Neuronal stem cell (in vitro differentiated cells): ENCODE measurements at regions not wholly inside any gene's neighbourhood (a gene's known extent, or its start where the extent isn't known, plus 50 kb on each side); places are given as distances from the start of the nearest gene placed in this dataset.
A peak's percentile ranks its signal among the peaks of the same experiment; 100 is the strongest.

Experiments
- DNase-seq: peaks from one replicate; pipeline ENCODE4 v3.0.0-alpha.2; 2013; ENCODE audit warnings: low spot score
- H2AFZ ChIP-seq: one replicate; pipeline ENCODE4 v1.6.1; 2013; ENCODE audit warnings: mild to moderate bottlenecking, low read length, inconsistent platforms
- H2AK5ac ChIP-seq: 2 replicates; pipeline ENCODE4 v1.6.1; 2013; ENCODE audit warnings: low read depth, mild to moderate bottlenecking, inconsistent platforms, low read length, moderate library complexity, mixed read lengths
- H2BK120ac ChIP-seq: 2 replicates; pipeline ENCODE4 v1.6.1; 2013; ENCODE audit warnings: low read depth, mild to moderate bottlenecking, inconsistent platforms, low read length, moderate library complexity, mixed read lengths
- H2BK12ac ChIP-seq: one replicate; pipeline ENCODE4 v1.6.1; 2013; ENCODE audit warnings: low read length, inconsistent platforms
- H2BK15ac ChIP-seq: 2 replicates; pipeline ENCODE4 v1.6.1; 2013; ENCODE audit warnings: mild to moderate bottlenecking, low read length, inconsistent platforms, mixed read lengths
- H2BK5ac ChIP-seq: one replicate; pipeline ENCODE4 v1.6.1; 2013; ENCODE audit warnings: inconsistent platforms, mild to moderate bottlenecking, low read length, moderate library complexity
- H3K14ac ChIP-seq: one replicate; pipeline ENCODE4 v1.6.1; 2013; ENCODE audit warnings: low read length, inconsistent platforms
- H3K18ac ChIP-seq: 2 replicates; pipeline ENCODE4 v1.6.1; 2013; ENCODE audit warnings: low read length, inconsistent platforms
- H3K23ac ChIP-seq: 2 replicates; pipeline ENCODE4 v1.6.1; 2013; ENCODE audit warnings: low read depth, mild to moderate bottlenecking, mixed read lengths, low read length, inconsistent platforms; ENCODE audit not compliant: poor library complexity
- H3K27ac ChIP-seq: replicated peaks from 3 replicates; pipeline ENCODE4 v1.5.1; 2013; ENCODE audit warnings: low read length, inconsistent platforms
- H3K27me3 ChIP-seq, 3 experiments: 2 replicates each; pipeline ENCODE4 v1.6.1; 2013; ENCODE audit warnings: low read length in 3 of 3, mild to moderate bottlenecking in 2 of 3, inconsistent platforms in 1 of 3, low read depth in 1 of 3, mixed read lengths in 1 of 3, moderate library complexity in 1 of 3; ENCODE audit not compliant: control insufficient read depth in 3 of 3, insufficient read depth in 3 of 3
- H3K36me3 ChIP-seq, 2 donors: replicated peaks in 1 of 2; 2 replicates each; pipeline ENCODE4 v1.6.1; 2013; ENCODE audit warnings: low read length in 2 of 2; ENCODE audit not compliant: control insufficient read depth in 2 of 2, insufficient read depth in 2 of 2
- H3K4ac ChIP-seq: 2 replicates; pipeline ENCODE4 v1.6.1; 2013; ENCODE audit warnings: inconsistent platforms, mild to moderate bottlenecking, low read length, moderate library complexity
- H3K4me1 ChIP-seq, 2 donors: 1 replicate in 1 of 2; 2 replicates in 1 of 2; pipeline ENCODE4 v1.6.1; 2013; ENCODE audit warnings: low read length in 2 of 2, low read depth in 1 of 2; ENCODE audit not compliant: control insufficient read depth in 2 of 2, insufficient read depth in 1 of 2
- H3K4me2 ChIP-seq: one replicate; pipeline ENCODE4 v1.6.1; 2013; ENCODE audit warnings: mild to moderate bottlenecking, low read length, inconsistent platforms; ENCODE audit not compliant: insufficient read depth, poor library complexity, severe bottlenecking
- H3K4me3 ChIP-seq, 2 donors: 2 replicates each; pipeline ENCODE4 v1.5.1; 2013; ENCODE audit warnings: low read length in 2 of 2, mild to moderate bottlenecking in 2 of 2, inconsistent platforms in 1 of 2, moderate library complexity in 1 of 2
- H3K79me1 ChIP-seq: one replicate; pipeline ENCODE4 v1.6.1; 2013; ENCODE audit warnings: low read depth, mild to moderate bottlenecking, inconsistent platforms, low read length, moderate library complexity
- H3K9ac ChIP-seq: one replicate; pipeline ENCODE4 v1.6.1; 2013; ENCODE audit warnings: mild to moderate bottlenecking, low read depth, low read length, inconsistent platforms; ENCODE audit not compliant: poor library complexity
- H3K9me3 ChIP-seq, 2 donors: replicated peaks in 1 of 2; 2 replicates each; pipeline versions ENCODE3 to v1.6.1; 2013; ENCODE audit warnings: low read length in 2 of 2, mild to moderate bottlenecking in 2 of 2, inconsistent platforms in 1 of 2, low read depth in 1 of 2, mixed read lengths in 1 of 2, moderate library complexity in 1 of 2; ENCODE audit not compliant: control insufficient read depth in 2 of 2, insufficient read depth in 1 of 2
- H4K8ac ChIP-seq: one replicate; pipeline ENCODE4 v1.6.1; 2013; ENCODE audit warnings: low read depth, mild to moderate bottlenecking, inconsistent platforms, low read length, moderate library complexity
- H4K91ac ChIP-seq: one replicate; pipeline ENCODE4 v1.6.1; 2013; ENCODE audit warnings: low read length, low read depth, mild to moderate bottlenecking, inconsistent platforms; ENCODE audit not compliant: poor library complexity
- WGBS, 2 donors: extraction: QIAGEN DNeasy Blood & Tissue Kit; methylation state at CpG; one replicate each; pipeline ENCODE4 v1.1.7; 2013; ENCODE audit warnings: missing lambda C conversion rate in 2 of 2, mixed read lengths in 1 of 2; ENCODE audit not compliant: insufficient read length in 2 of 2, insufficient replicate concordance in 1 of 2; ENCODE audit errors: extremely low coverage in 2 of 2; 5-methylcytosine and 5-hydroxymethylcytosine counted together

GRCh38 chr16:11430601-11431317 lies 85.5 kb downstream of the RMI2 start:
- peaks cover 0 to 6% (median 0%) of the 10 kb centered on the region in 3 experiments for H3K27me3 ChIP-seq
- no peak overlapping the region for H3K4me2 ChIP-seq
- no peak overlapping the region for H3K27ac ChIP-seq
- H4K8ac ChIP-seq, result no peak overlapping the region
- no peak overlapping the region for H4K91ac ChIP-seq
- H3K4me3 ChIP-seq, result no peak overlapping the region
- H3K36me3 ChIP-seq, result no peaks in the 10 kb centered on the region
- H3K4me1 ChIP-seq, result no peaks in the 10 kb centered on the region
- H3K9me3 ChIP-seq, result no peaks in the 10 kb centered on the region
- no peak overlapping the region for H2BK12ac ChIP-seq
- no peak overlapping the region for H2AFZ ChIP-seq
- no peak overlapping the region for H3K14ac ChIP-seq
- H2BK120ac ChIP-seq, result no peak overlapping the region
- DNase-seq, result no peak
- no peak overlapping the region for H2BK15ac ChIP-seq
- no peak overlapping the region for H3K23ac ChIP-seq
- H2BK5ac ChIP-seq, result no peak overlapping the region
- peak overlapping the region; percentile 32 for H3K9ac ChIP-seq
- H3K79me1 ChIP-seq, result no peaks in the 10 kb centered on the region
- no CpG with 5 or more reads among the region's 11 CpGs for WGBS, 2 donors
- peak overlapping the region; percentile 80 for H3K18ac ChIP-seq
- no peak overlapping the region for H2AK5ac ChIP-seq
- no peak overlapping the region for H3K4ac ChIP-seq

GRCh38 chr16:11431915-11432465 lies 86.7 kb downstream of the RMI2 start:
- Histone ChIP-seq H2BK120ac (no peak overlapping the region), H3K4me3 (no peak overlapping the region)

DNA sequence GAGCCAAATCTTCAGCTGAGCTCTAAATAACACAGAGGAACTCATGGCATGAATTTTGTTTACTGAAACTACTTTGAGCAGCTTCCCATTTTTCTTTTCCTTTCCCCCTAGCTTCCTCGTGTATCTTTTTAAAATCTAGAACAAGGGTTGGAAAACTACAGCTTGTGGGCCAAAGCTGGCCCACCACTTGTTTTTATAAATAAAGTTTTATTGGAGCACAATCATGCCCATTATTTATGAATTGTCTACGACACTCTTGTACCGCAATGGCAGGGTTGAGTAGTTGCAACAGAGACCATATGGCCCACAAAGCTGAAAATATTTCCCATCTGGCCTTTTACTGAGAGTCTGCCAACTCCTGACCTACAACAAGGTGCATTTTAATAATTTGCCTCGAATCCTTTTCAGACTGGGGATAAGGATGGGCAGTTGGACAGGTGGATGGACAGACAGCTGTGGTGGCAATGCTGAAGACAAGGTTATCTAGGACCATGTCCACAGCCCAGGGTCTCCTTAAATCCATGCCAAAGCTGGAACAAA lies 87.7 kb downstream of the RMI2 start:
- Histone ChIP-seq H3K4me1 (no peaks in the 10 kb centered on the region), H3K4me3 (no peak overlapping the region), H3K4me2 (no peak overlapping the region), H4K8ac (no peak overlapping the region), H2BK120ac (no peak overlapping the region), H3K36me3 (no peaks in the 10 kb centered on the region), H3K4ac (no peak overlapping the region), H3K27ac (no peak overlapping the region), H3K23ac (no peak overlapping the region), H2BK5ac (no peak overlapping the region), H3K27me3 (peaks cover 0 to 6% (median 0%) of the 10 kb centered on the region in 3 experiments), H2BK12ac (no peak overlapping the region), H3K18ac (no peak overlapping the region), H3K9ac (no peak overlapping the region), H3K9me3 (no peaks in the 10 kb centered on the region), H2BK15ac (no peak overlapping the region), H4K91ac (no peak overlapping the region), H2AFZ (no peak overlapping the region), H3K14ac (no peak overlapping the region), H3K79me1 (no peaks in the 10 kb centered on the region), H2AK5ac (no peak overlapping the region)
- no peak for DNase-seq
- WGBS, 2 donors, result no CpG with 5 or more reads among the region's 4 CpGs

More at GRCh38 chr16:11431915-11432465, 86.7 kb downstream of the RMI2 start:
- H3K4me2 ChIP-seq, result no peak overlapping the region
- no peak overlapping the region for H4K91ac ChIP-seq
- no peak overlapping the region for H3K23ac ChIP-seq
- no peak overlapping the region for H2BK15ac ChIP-seq
- no CpG with 5 or more reads among the region's 4 CpGs for whole genome bisulfite sequencing, 2 donors
- H3K36me3 ChIP-seq, result no peaks in the 10 kb centered on the region
- H2BK5ac ChIP-seq, result no peak overlapping the region
- peak overlapping the region; percentile 76 for H3K14ac ChIP-seq
- H3K4ac ChIP-seq, result peak overlapping the region; percentile 40
- no peak overlapping the region for H3K18ac ChIP-seq
- no peak overlapping the region for H2BK12ac ChIP-seq
- no peak overlapping the region for H3K9ac ChIP-seq
- peak overlapping the region; percentile 86 for H2AK5ac ChIP-seq
- no peaks in the 10 kb centered on the region for H3K9me3 ChIP-seq
- no peaks in the 10 kb centered on the region for H3K4me1 ChIP-seq
- H3K79me1 ChIP-seq, result no peaks in the 10 kb centered on the region
- H4K8ac ChIP-seq, result no peak overlapping the region
- peaks cover 0 to 6% (median 0%) of the 10 kb centered on the region in 3 experiments for H3K27me3 ChIP-seq
- no peak overlapping the region for H2AFZ ChIP-seq
- no peak for DNase-seq
- H3K27ac ChIP-seq, result no peak overlapping the region

- no peak overlapping the region for H4K91ac ChIP-seq
- H3K14ac ChIP-seq, result peak overlapping the region; percentile 57
- no peaks in the 10 kb centered on the region for H3K79me1 ChIP-seq
- H2BK15ac ChIP-seq, result no peak overlapping the region
- peaks cover 0 to 6% (median 0%) of the 10 kb centered on the region in 3 experiments for H3K27me3 ChIP-seq
- H3K9ac ChIP-seq, result peak overlapping the region; percentile 47
- no peak overlapping the region for H4K8ac ChIP-seq
- no peak overlapping the region for H2BK120ac ChIP-seq
- H3K18ac ChIP-seq, result peak overlapping the region; percentile 85
- H3K4me1 ChIP-seq, result no peaks in the 10 kb centered on the region
- H3K27ac ChIP-seq, result no peak overlapping the region
- peak overlapping the region; percentile 55 for H2BK5ac ChIP-seq
- no peak overlapping the region for H2BK12ac ChIP-seq
- WGBS, 2 donors, result no CpG with 5 or more reads among the region's 11 CpGs
- H2AFZ ChIP-seq, result no peak overlapping the region
- DNase-seq, result no peak
- peak overlapping the region; percentile 24 for H2AK5ac ChIP-seq
- no peak overlapping the region for H3K4me3 ChIP-seq
- no peak overlapping the region for H3K4me2 ChIP-seq
- H3K36me3 ChIP-seq, result no peaks in the 10 kb centered on the region
- H3K23ac ChIP-seq, result no peak overlapping the region
- H3K9me3 ChIP-seq, result peaks cover 4 to 11% of the 10 kb centered on the region in 2 donors
- no peak overlapping the region for H3K4ac ChIP-seq
These were observed 90.3 kb downstream of the RMI2 start for GRCh38 chr16:11435576-11435975.
